H1 (cell line): ENCODE measurements at regions not wholly inside any gene's neighbourhood (a gene's known extent, or its start where the extent isn't known, plus 50 kb on each side); places are given as distances from the start of the nearest gene placed in this dataset.

ENCODE experiments used
- CTCF ChIA-PET: fragments of 300-600 bp; sonication (Branson Sonifier 250); formaldehyde crosslinking; loops from one replicate; lab custom pipeline; 2021; ENCODE audit not compliant: partially characterized antibody; lab: Charles Lee
- POLR2A ChIA-PET: fragments of 300-600 bp; sonication (Branson Sonifier 250); formaldehyde crosslinking; loops from one replicate; lab custom pipeline; 2021; ENCODE audit warnings: inconsistent platforms; ENCODE audit not compliant: partially characterized antibody; lab: Charles Lee
- DNase-seq, 2 experiments: peaks; one replicate each; pipeline versions ENCODE4 v3.0.0 to v3.0.0-alpha.2; 2010 to 2022; ENCODE audit warnings: low spot score in 2 of 2, low read depth in 1 of 2, mixed read lengths in 1 of 2
- FAIRE-seq: peaks from 2 replicates; lab custom pipeline; 2011; peaks lifted over from hg19 to GRCh38; lab: Jason Lieb, UNC
- H2AFZ ChIP-seq: 2 replicates; pipeline ENCODE4 v1.8.1; 2012; ENCODE audit warnings: low read length, inconsistent platforms
- H2AK5ac ChIP-seq: 2 replicates; pipeline ENCODE4 v1.6.1; 2013; ENCODE audit warnings: low read depth, low read length
- H2BK120ac ChIP-seq: replicated peaks from 2 replicates; pipeline ENCODE3; 2013; ENCODE audit warnings: low read depth, low read length, inconsistent platforms
- H2BK12ac ChIP-seq: 2 replicates; pipeline ENCODE4 v1.6.1; 2013; ENCODE audit warnings: low read depth, low read length
- H2BK15ac ChIP-seq: 2 replicates; pipeline ENCODE4 v1.6.1; 2013; ENCODE audit warnings: low read length
- H2BK20ac ChIP-seq: 2 replicates; pipeline ENCODE4 v1.6.1; 2013; ENCODE audit warnings: low read length
- H2BK5ac ChIP-seq: 2 replicates; pipeline ENCODE4 v1.6.1; 2013; ENCODE audit warnings: low read depth, low read length
- H3K14ac ChIP-seq: 2 replicates; pipeline ENCODE4 v1.6.1; 2013; ENCODE audit warnings: inconsistent platforms; ENCODE audit not compliant: insufficient read length
- H3K18ac ChIP-seq: 2 replicates; pipeline ENCODE4 v1.6.1; 2013; ENCODE audit warnings: low read length; ENCODE audit errors: extremely low read depth
- H3K23ac ChIP-seq: 2 replicates; pipeline ENCODE4 v1.6.1; 2013; ENCODE audit warnings: inconsistent platforms; ENCODE audit not compliant: insufficient read length
- H3K23me2 ChIP-seq: 2 replicates; pipeline ENCODE4 v1.6.1; 2013; ENCODE audit warnings: low read depth, low read length
- H3K27ac ChIP-seq: 2 replicates; pipeline ENCODE4 v1.6.1; 2011; ENCODE audit warnings: low read depth, low read length, inconsistent platforms
- H3K27me3 ChIP-seq, 4 experiments: replicated peaks in 1 of 4; 1 replicate in 1 of 4; 2 replicates in 3 of 4; pipeline versions ENCODE4 v1.6.1 to v1.8.1; 2011 to 2013; ENCODE audit warnings: low read length in 3 of 4, mild to moderate bottlenecking in 3 of 4, inconsistent platforms in 2 of 4, mixed read lengths in 2 of 4, moderate library complexity in 1 of 4; ENCODE audit not compliant: control insufficient read depth in 3 of 4, insufficient read depth in 3 of 4; ENCODE audit errors: extremely low read depth in 1 of 4
- H3K36me3 ChIP-seq, 4 experiments: 2 replicates each; pipeline versions ENCODE4 v1.6.1 to v1.8.1; 2011 to 2013; ENCODE audit warnings: mild to moderate bottlenecking in 4 of 4, low read length in 3 of 4, moderate library complexity in 2 of 4, control low read depth in 1 of 4, inconsistent platforms in 1 of 4; ENCODE audit not compliant: insufficient read depth in 4 of 4, control insufficient read depth in 2 of 4
- H3K4ac ChIP-seq: replicated peaks from 2 replicates; pipeline ENCODE3; 2013; ENCODE audit warnings: low read length, low read depth, mixed read lengths, inconsistent platforms; ENCODE audit not compliant: insufficient read length
- H3K4me1 ChIP-seq, 4 experiments: replicated peaks in 1 of 4; 1 replicate in 1 of 4; 2 replicates in 3 of 4; pipeline versions ENCODE4 v1.6.1 to v1.8.1; 2011 to 2013; ENCODE audit warnings: low read length in 3 of 4, inconsistent platforms in 2 of 4, mixed read lengths in 1 of 4; ENCODE audit not compliant: insufficient read depth in 4 of 4, control insufficient read depth in 3 of 4
- H3K4me2 ChIP-seq, 2 experiments: 2 replicates each; pipeline versions ENCODE4 v1.6.1 to v1.8.1; 2011 to 2013; ENCODE audit warnings: low read depth in 2 of 2, low read length in 2 of 2, control low read depth in 1 of 2, inconsistent platforms in 1 of 2, mild to moderate bottlenecking in 1 of 2; ENCODE audit not compliant: insufficient read depth in 1 of 2
- H3K4me3 ChIP-seq, 4 experiments: fragments of 200-600, 300-600 bp in 1 of 4; sonication (generic), shearing (Covaris generic), sonication (Bioruptor Twin) in 1 of 4; 2 replicates each; pipeline versions ENCODE4 v1.5.1 to v1.8.1; 2011 to 2016; ENCODE audit warnings: low read length in 4 of 4, low read depth in 3 of 4, control low read depth in 2 of 4, inconsistent platforms in 2 of 4, mild to moderate bottlenecking in 2 of 4, mixed read lengths in 1 of 4, moderate library complexity in 1 of 4; ENCODE audit not compliant: insufficient read depth in 2 of 4; ENCODE audit errors: extremely low read depth in 1 of 4
- H3K56ac ChIP-seq: replicated peaks from 2 replicates; pipeline ENCODE3; 2013; ENCODE audit warnings: low read depth, mild to moderate bottlenecking, mixed read lengths, low read length, inconsistent platforms; ENCODE audit not compliant: insufficient read length
- H3K79me1 ChIP-seq: 2 replicates; pipeline ENCODE4 v1.6.1; 2013; ENCODE audit warnings: low read depth, low read length, control low read depth
- H3K79me2 ChIP-seq, 2 experiments: 2 replicates each; pipeline versions ENCODE4 v1.6.1 to v1.8.1; 2012 to 2013; ENCODE audit warnings: low read length in 2 of 2, mild to moderate bottlenecking in 2 of 2, inconsistent platforms in 1 of 2; ENCODE audit not compliant: insufficient read depth in 2 of 2, control insufficient read depth in 1 of 2
- H3K9ac ChIP-seq, 4 experiments: replicated peaks in 1 of 4; 1 replicate in 1 of 4; 2 replicates in 3 of 4; pipeline versions ENCODE4 v1.6.1 to v1.8.1; 2011 to 2013; ENCODE audit warnings: low read depth in 3 of 4, low read length in 3 of 4, control low read depth in 2 of 4, mild to moderate bottlenecking in 2 of 4, moderate library complexity in 2 of 4, inconsistent platforms in 1 of 4; ENCODE audit errors: extremely low read depth in 1 of 4
- H3K9me3 ChIP-seq, 2 experiments: 2 replicates each; pipeline versions ENCODE4 v1.6.1 to v1.8.1; 2012 to 2013; ENCODE audit warnings: mild to moderate bottlenecking in 2 of 2, moderate library complexity in 2 of 2, control low read depth in 1 of 2, inconsistent platforms in 1 of 2, low read depth in 1 of 2, low read length in 1 of 2, mixed read lengths in 1 of 2; ENCODE audit not compliant: insufficient read depth in 2 of 2
- H4K20me1 ChIP-seq, 2 experiments: replicated peaks in 1 of 2; 2 replicates each; pipeline versions ENCODE3 to v1.8.1; 2011 to 2013; ENCODE audit warnings: inconsistent platforms in 2 of 2, low read length in 2 of 2, mild to moderate bottlenecking in 1 of 2; ENCODE audit not compliant: insufficient read depth in 2 of 2, control insufficient read depth in 1 of 2
- H4K5ac ChIP-seq: 2 replicates; pipeline ENCODE4 v1.6.1; 2013; ENCODE audit warnings: low read length, low read depth, mixed read lengths, inconsistent platforms; ENCODE audit not compliant: insufficient read length
- H4K8ac ChIP-seq: 2 replicates; pipeline ENCODE4 v1.8.0; 2013; ENCODE audit warnings: mild to moderate bottlenecking, moderate library complexity, low read length, inconsistent platforms; ENCODE audit not compliant: insufficient read depth; ENCODE audit errors: extremely low read depth
- H4K91ac ChIP-seq: replicated peaks from 2 replicates; pipeline ENCODE3; 2013; ENCODE audit warnings: low read length, mixed read lengths, inconsistent platforms; ENCODE audit not compliant: insufficient read length
- CTCF ChIP-seq, 3 experiments: IDR thresholded peaks; 1 replicate in 2 of 3; 2 replicates in 1 of 3; pipeline versions ENCODE4 v1.5.1 to v1.6.1; 2011; ENCODE audit warnings: low read length in 3 of 3, mild to moderate bottlenecking in 3 of 3, inconsistent platforms in 2 of 3, low read depth in 1 of 3, moderate library complexity in 1 of 3; ENCODE audit not compliant: insufficient read depth in 1 of 3; ENCODE audit errors: control extremely low read depth in 1 of 3
- EP300 ChIP-seq, 2 experiments: IDR thresholded peaks; 1 replicate in 1 of 2; 2 replicates in 1 of 2; pipeline ENCODE4 v1.6.1; 2011 to 2012; ENCODE audit warnings: low read depth in 2 of 2, low read length in 2 of 2, mild to moderate bottlenecking in 2 of 2, borderline replicate concordance in 1 of 2, inconsistent platforms in 1 of 2, moderate library complexity in 1 of 2
- FOSL1 ChIP-seq: IDR thresholded peaks from 2 replicates; pipeline ENCODE4 v1.6.1; 2011; ENCODE audit warnings: mild to moderate bottlenecking, low read depth, low read length, moderate library complexity; ENCODE audit not compliant: insufficient read depth
- GABPA ChIP-seq: IDR thresholded peaks from 2 replicates; pipeline ENCODE4 v1.6.1; 2011; ENCODE audit warnings: mild to moderate bottlenecking, low read length, moderate library complexity, borderline replicate concordance; ENCODE audit not compliant: insufficient read depth
- GTF2F1 ChIP-seq: IDR thresholded peaks from 2 replicates; pipeline ENCODE4 v1.6.1; 2012; ENCODE audit warnings: low read depth, low read length, improper control_type of control experiment, borderline replicate concordance
- MAFK ChIP-seq: IDR thresholded peaks from 2 replicates; pipeline ENCODE4 v1.6.1; 2012; ENCODE audit warnings: low read depth, mild to moderate bottlenecking, improper control_type of control experiment, low read length
- SIN3A ChIP-seq, 2 experiments: IDR thresholded peaks in 1 of 2; conservative IDR thresholded peaks in 1 of 2; 2 replicates each; pipeline ENCODE4 v1.6.1; 2011 to 2012; ENCODE audit warnings: low read length in 2 of 2, improper control_type of control experiment in 1 of 2, low read depth in 1 of 2, mild to moderate bottlenecking in 1 of 2
- SIX5 ChIP-seq: IDR thresholded peaks from 2 replicates; pipeline ENCODE4 v1.6.1; 2011; ENCODE audit warnings: mild to moderate bottlenecking, low read depth, low read length
- TAF1 ChIP-seq: IDR thresholded peaks from 2 replicates; pipeline ENCODE4 v1.6.1; 2011; ENCODE audit warnings: mild to moderate bottlenecking, low read depth, low read length
- TAF7 ChIP-seq: optimal IDR thresholded peaks from 2 replicates; pipeline ENCODE3; 2011; ENCODE audit warnings: low read depth, mild to moderate bottlenecking, inconsistent platforms, low read length, moderate library complexity, borderline replicate concordance
- YY1 ChIP-seq: IDR thresholded peaks from 2 replicates; pipeline ENCODE4 v1.6.1; 2011; ENCODE audit warnings: low read depth, mild to moderate bottlenecking, low read length
- WGBS, 2 experiments: shearing (Covaris generic) in 1 of 2; methylation state at CpG; one replicate each; pipeline versions ENCODE4 v1.1.6 to v1.1.7; 2013 to 2015; ENCODE audit warnings: low lambda C conversion rate in 2 of 2, mixed read lengths in 2 of 2, inconsistent platforms in 1 of 2, low coverage in 1 of 2, missing lambda C conversion rate in 1 of 2; ENCODE audit not compliant: insufficient replicate concordance in 2 of 2, insufficient coverage in 1 of 2, insufficient read length in 1 of 2; ENCODE audit errors: extremely low coverage in 1 of 2, missing lambda C conversion rate in 1 of 2; 5-methylcytosine and 5-hydroxymethylcytosine counted together

GRCh38 chr6:23415819-23416427 is 710.1 kb upstream of the NRSN1 start:
- CTCF ChIA-PET, result no interaction called here
- H3K56ac ChIP-seq, result no peak overlapping the region
- no peaks in the 10 kb centered on the region for H3K23me2 ChIP-seq
- H2BK120ac ChIP-seq, result no peak overlapping the region
- no peak overlapping the region for H2BK15ac ChIP-seq
- DNase-seq, result no peak
- H3K27ac ChIP-seq, result no peak overlapping the region
- H3K14ac ChIP-seq, result no peak overlapping the region
- H4K20me1 ChIP-seq, result no peaks in the 10 kb centered on the region
- H3K79me2 ChIP-seq, result no peaks in the 10 kb centered on the region
- no peak overlapping the region for H3K4me2 ChIP-seq
- no peak overlapping the region for H2AK5ac ChIP-seq
- no peak overlapping the region for H2BK5ac ChIP-seq
- H3K18ac ChIP-seq, result no peak overlapping the region
- H2BK20ac ChIP-seq, result no peak overlapping the region
- no peak overlapping the region for H3K4me3 ChIP-seq
- no peaks in the 10 kb centered on the region for H3K27me3 ChIP-seq
- peaks cover 0 to 2% of the 10 kb centered on the region in 2 experiments; a peak in 1 of 4 replicates for H3K9me3 ChIP-seq
- no peaks in the 10 kb centered on the region for H3K36me3 ChIP-seq
- no peak overlapping the region for H2BK12ac ChIP-seq
- FAIRE-seq, result no peak
- no peak overlapping the region for H3K4ac ChIP-seq
- no peaks in the 10 kb centered on the region for H3K79me1 ChIP-seq
- no peaks in the 10 kb centered on the region for H3K4me1 ChIP-seq
- POLR2A ChIA-PET, result interaction anchor here (0.6 kb wide), 1 partner anchor 177 kb away, joined by 3 read pairs; no protein-coding TSS in a partner anchor
- H3K9ac ChIP-seq, result no peak overlapping the region
- H3K23ac ChIP-seq, result no peak overlapping the region
- no peak overlapping the region for H4K5ac ChIP-seq
- no peak overlapping the region; the same call in 1 of the 2 replicates for H2AFZ ChIP-seq
- H4K8ac ChIP-seq, result no peak overlapping the region
- H4K91ac ChIP-seq, result no peak overlapping the region
- 90% methylated on average over 5 of the region's 5 CpGs; no CpG with 5 or more reads in 1 of the 2 experiments for WGBS, 2 experiments
- TF ChIP-seq FOSL1, result no peak
- no peak for TF ChIP-seq SIX5
- no peak for TF ChIP-seq SIN3A (conservative IDR thresholded peaks at IDR 0.05 in 1 of 2, IDR thresholded peaks at IDR 0.05 in 1 of 2; ENCODE audit: low read depth in 1 of 2, low read length in 2 of 2)
- TF ChIP-seq YY1, result no peak
- TF ChIP-seq TAF7, result no peak
- no peak for TF ChIP-seq GABPA
- no peak for TF ChIP-seq GTF2F1
- no peak for TF ChIP-seq TAF1
- no peak for TF ChIP-seq CTCF (IDR thresholded peaks at IDR 0.05; ENCODE audit: control extremely low read depth in 1 of 3, insufficient read depth in 1 of 3, low read depth in 1 of 3, low read length in 3 of 3)
- TF ChIP-seq MAFK, result no peak
- TF ChIP-seq EP300 (IDR thresholded peaks at IDR 0.05; ENCODE audit: borderline replicate concordance in 1 of 2, low read depth in 2 of 2, low read length in 2 of 2), result no peak
